Ovary (tissue), 3 donors: ENCODE measurements at regions not wholly inside any gene's neighbourhood (a gene's known extent, or its start where the extent isn't known, plus 50 kb on each side); places are given as distances from the start of the nearest gene placed in this dataset.

Source experiments
- EP300 ChIP-seq: sonication (generic); formaldehyde crosslinking; IDR thresholded peaks from one replicate; pipeline ENCODE4 v1.6.1; 2017; ENCODE audit warnings: antibody characterized with exemption
- POLR2A ChIP-seq: fragments of 450-650 bp; IDR thresholded peaks from one replicate; pipeline ENCODE4 v1.6.1; 2017; ENCODE audit warnings: antibody characterized with exemption, mild to moderate bottlenecking, moderate library complexity
- TF ChIP-seq, protein P1 (sequence below), 3 donors: fragments of 450-650 bp in 2 of 3; fragments of 200-600 bp in 1 of 3; IDR thresholded peaks; one replicate each; pipeline versions ENCODE4 v1.5.1 to v1.8.0; 2016 to 2022; ENCODE audit warnings: antibody characterized with exemption in 3 of 3, mild to moderate bottlenecking in 1 of 3
- donor health status: DM: no; HTN: no; CAD: no.

GRCh38 chr10:29802171-29802570 lies 167.4 kb upstream of the SVIL start:
- no peak for TF ChIP-seq POLR2A
- no peak for TF ChIP-seq EP300
- TF ChIP-seq, protein P1, sequence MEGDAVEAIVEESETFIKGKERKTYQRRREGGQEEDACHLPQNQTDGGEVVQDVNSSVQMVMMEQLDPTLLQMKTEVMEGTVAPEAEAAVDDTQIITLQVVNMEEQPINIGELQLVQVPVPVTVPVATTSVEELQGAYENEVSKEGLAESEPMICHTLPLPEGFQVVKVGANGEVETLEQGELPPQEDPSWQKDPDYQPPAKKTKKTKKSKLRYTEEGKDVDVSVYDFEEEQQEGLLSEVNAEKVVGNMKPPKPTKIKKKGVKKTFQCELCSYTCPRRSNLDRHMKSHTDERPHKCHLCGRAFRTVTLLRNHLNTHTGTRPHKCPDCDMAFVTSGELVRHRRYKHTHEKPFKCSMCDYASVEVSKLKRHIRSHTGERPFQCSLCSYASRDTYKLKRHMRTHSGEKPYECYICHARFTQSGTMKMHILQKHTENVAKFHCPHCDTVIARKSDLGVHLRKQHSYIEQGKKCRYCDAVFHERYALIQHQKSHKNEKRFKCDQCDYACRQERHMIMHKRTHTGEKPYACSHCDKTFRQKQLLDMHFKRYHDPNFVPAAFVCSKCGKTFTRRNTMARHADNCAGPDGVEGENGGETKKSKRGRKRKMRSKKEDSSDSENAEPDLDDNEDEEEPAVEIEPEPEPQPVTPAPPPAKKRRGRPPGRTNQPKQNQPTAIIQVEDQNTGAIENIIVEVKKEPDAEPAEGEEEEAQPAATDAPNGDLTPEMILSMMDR (IDR thresholded peaks at IDR 0.05): no peak
